ENCODE measurements at regions not wholly inside any gene's neighbourhood (a gene's known extent, or its start where the extent isn't known, plus 50 kb on each side); places are given as distances from the start of the nearest gene placed in this dataset.

GRCh38 chr13:111394211-111394922, 73.9 kb downstream of the TEX29 start:
- DNase-seq (ENCODE audit: missing footprints) = peak; percentile 44

GRCh38 chr13:111395511-111396393, 75.3 kb downstream of the TEX29 start:
- ATAC-seq (no peak), DNase-seq (ENCODE audit: missing footprints) (peak; percentile 37)
- intact Hi-C loops (cut with DNase I) = no loop called here

More at GRCh38 chr13:111394211-111394922, 73.9 kb downstream of the TEX29 start:
- no peak for ATAC-seq
- intact Hi-C loops (cut with DNase I) = no loop called here

GRCh38 chr13:111396457-111396856, 76.0 kb downstream of the TEX29 start:
- ATAC-seq (no peak), DNase-seq (ENCODE audit: missing footprints) (peak; percentile 37)
- intact Hi-C loops (cut with DNase I) = no loop called here

- no peak for ATAC-seq
- peak; percentile 50 for DNase-seq (ENCODE audit: missing footprints)
- intact Hi-C loops (cut with DNase I) = no loop called here
Observed at GRCh38 chr13:111397202-111397880, 76.9 kb downstream of the TEX29 start.

GRCh38 chr13:111398196-111398595, 77.8 kb downstream of the TEX29 start:
- ATAC-seq (no peak), DNase-seq (ENCODE audit: missing footprints) (peak; percentile 50)
- intact Hi-C loops (cut with DNase I) = no loop called here

- DNase-seq (ENCODE audit: missing footprints) (no peak), ATAC-seq (no peak)
- intact Hi-C loops (cut with DNase I) = no loop called here
Observed at GRCh38 chr13:111398715-111399299, 78.4 kb downstream of the TEX29 start.

GRCh38 chr13:111399334-111399733, 78.9 kb downstream of the TEX29 start:
- ATAC-seq = no peak
- intact Hi-C loops (cut with DNase I) = no loop called here
- peak; percentile 37 for DNase-seq (ENCODE audit: missing footprints)

- DNase-seq (ENCODE audit: missing footprints) (no peak), ATAC-seq (no peak)
- intact Hi-C loops (cut with DNase I) = no loop called here
Observed at GRCh38 chr13:111399776-111400538, 79.5 kb downstream of the TEX29 start.

GRCh38 chr13:111401151-111401550, 80.7 kb downstream of the TEX29 start:
- ATAC-seq (no peak), DNase-seq (ENCODE audit: missing footprints) (peak; percentile 31)
- intact Hi-C loops (cut with DNase I) = no loop called here

GRCh38 chr13:111401755-111402154, 81.3 kb downstream of the TEX29 start:
- DNase-seq (ENCODE audit: missing footprints) (peak; percentile 27), ATAC-seq (no peak)
- intact Hi-C loops (cut with DNase I) = no loop called here

GRCh38 chr13:111402441-111402840, 82.0 kb downstream of the TEX29 start:
- no peak for DNase-seq (ENCODE audit: missing footprints)
- no peak for ATAC-seq
- intact Hi-C loops (cut with DNase I) = no loop called here

GRCh38 chr13:111403266-111403665, 82.8 kb downstream of the TEX29 start:
- DNase-seq (ENCODE audit: missing footprints) (peak; percentile 16), ATAC-seq (no peak)
- intact Hi-C loops (cut with DNase I) = no loop called here

GRCh38 chr13:111404746-111405145, 84.3 kb downstream of the TEX29 start:
- ATAC-seq (no peak), DNase-seq (ENCODE audit: missing footprints) (peak; percentile 44)

GRCh38 chr13:111406636-111407035, 86.2 kb downstream of the TEX29 start:
- intact Hi-C loops (cut with DNase I) = no loop called here
- no peak for ATAC-seq
- DNase-seq (ENCODE audit: missing footprints) = no peak

More at GRCh38 chr13:111404746-111405145, 84.3 kb downstream of the TEX29 start:
- intact Hi-C loops (cut with DNase I) = no loop called here

GRCh38 chr13:111407381-111408131, 87.1 kb downstream of the TEX29 start:
- DNase-seq (ENCODE audit: missing footprints) (peak; percentile 37), ATAC-seq (no peak)
- intact Hi-C loops (cut with DNase I) = no loop called here

- no peak for ATAC-seq
- intact Hi-C loops (cut with DNase I) = no loop called here
- DNase-seq (ENCODE audit: missing footprints) = peak; percentile 34
Observed at GRCh38 chr13:111409413-111409812, 89.0 kb downstream of the TEX29 start.

GRCh38 chr13:111410232-111411021, 90.0 kb downstream of the TEX29 start:
- ATAC-seq = no peak
- intact Hi-C loops (cut with DNase I) = no loop called here
- DNase-seq (ENCODE audit: missing footprints) = peak; percentile 34
